HCT116 (cell line): ENCODE measurements at regions not wholly inside any gene's neighbourhood (a gene's known extent, or its start where the extent isn't known, plus 50 kb on each side); places are given as distances from the start of the nearest gene placed in this dataset.

ENCODE experiments used
- ATAC-seq: fragments of 200-7000 bp; cut with Tn5 transposase; 2 replicates; pipeline ENCODE4 v1.9.1; 2020; ENCODE audit warnings: mild to moderate bottlenecking, moderate library complexity
- BruUV-seq: library from RNA; stranded (reverse); fragments of 400-500 nt; replicated peaks from 2 replicates; lab custom pipeline; 2021; lab: Mats Ljungman, UMichigan
- CTCF ChIA-PET: fragments of 300-600 bp; sonication (Branson Sonifier 250); formaldehyde crosslinking; loops from one replicate; lab custom pipeline; 2021; ENCODE audit warnings: antibody characterized with exemption; lab: Charles Lee
- POLR2A ChIA-PET: fragments of 300-600, 350-600 bp; sonication (Branson Sonifier 250); formaldehyde crosslinking; loops from one replicate; lab custom pipeline; 2021; ENCODE audit warnings: antibody characterized with exemption; lab: Charles Lee
- RAD21 ChIA-PET, 2 experiments: fragments of 300-600 bp; sonication (Branson Sonifier 250); formaldehyde crosslinking; loops; one replicate each; lab custom pipeline; 2023; ENCODE audit warnings: low total read pairs in 2 of 2; ENCODE audit not compliant: uncharacterized antibody in 2 of 2, unreplicated experiment in 2 of 2, low non-redundant PET in 1 of 2; lab: Charles Lee
- DNase-seq: peaks from one replicate; pipeline ENCODE4 v3.0.0-alpha.2; 2010; ENCODE audit warnings: low read depth, low spot score
- H2AFZ ChIP-seq: fragments of 200-600 bp; shearing (Covaris generic), sonication (generic); 2 replicates; pipeline ENCODE4 v1.6.1; 2017; ENCODE audit warnings: low read depth, mixed run types, mixed read lengths, antibody characterized with exemption, low read length; ENCODE audit not compliant: poor library complexity, severe bottlenecking
- H3K27ac ChIP-seq: 2 replicates; pipeline ENCODE4 v1.5.1; 2012; ENCODE audit warnings: low read depth, low read length
- H3K27me3 ChIP-seq: fragments of 200-600 bp; sonication (generic); 2 replicates; pipeline ENCODE4 v1.6.1; 2016; ENCODE audit warnings: mixed run types, low read length, mixed read lengths; ENCODE audit not compliant: insufficient read depth
- H3K36me3 ChIP-seq, 2 experiments: fragments of 200-500 bp in 1 of 2; fragments of 200-600 bp in 1 of 2; sonication (Bioruptor generic) in 1 of 2; sonication (generic) in 1 of 2; 2 replicates each; pipeline versions ENCODE4 v1.5.1 to v1.6.1; 2014 to 2016; ENCODE audit warnings: low read length in 2 of 2, inconsistent platforms in 1 of 2, mixed read lengths in 1 of 2, mixed run types in 1 of 2; ENCODE audit not compliant: insufficient read depth in 2 of 2, control insufficient read depth in 1 of 2
- H3K4me1 ChIP-seq, 2 experiments: fragments of 200-600 bp in 1 of 2; sonication (generic) in 1 of 2; 2 replicates each; pipeline versions ENCODE4 v1.5.1 to v1.6.1; 2012 to 2017; ENCODE audit warnings: low read length in 2 of 2, inconsistent platforms in 1 of 2, mild to moderate bottlenecking in 1 of 2, mixed read lengths in 1 of 2, mixed run types in 1 of 2, moderate library complexity in 1 of 2; ENCODE audit not compliant: insufficient read depth in 2 of 2, control insufficient read depth in 1 of 2
- H3K4me2 ChIP-seq: fragments of 200-600 bp; sonication (generic); 2 replicates; pipeline ENCODE4 v1.6.1; 2017; ENCODE audit warnings: mixed run types, low read length, mixed read lengths
- H3K4me3 ChIP-seq, 2 experiments: fragments of 200-600 bp in 1 of 2; sonication (generic) in 1 of 2; replicated peaks in 1 of 2; 2 replicates each; pipeline ENCODE4 v1.5.1; 2011 to 2016; ENCODE audit warnings: low read length in 2 of 2, control low read depth in 1 of 2, low read depth in 1 of 2, mild to moderate bottlenecking in 1 of 2, mixed read lengths in 1 of 2, mixed run types in 1 of 2
- H3K79me2 ChIP-seq: fragments of 200-600 bp; sonication (generic); 2 replicates; pipeline ENCODE4 v1.6.1; 2017; ENCODE audit warnings: mild to moderate bottlenecking, mixed run types, low read length, moderate library complexity, mixed read lengths; ENCODE audit not compliant: insufficient read depth
- H3K9ac ChIP-seq: fragments of 200-600 bp; sonication (generic); 2 replicates; pipeline ENCODE4 v1.6.1; 2016; ENCODE audit warnings: low read length, mixed read lengths
- H3K9me2 ChIP-seq: fragments of 200-600 bp; sonication (generic), shearing (Covaris generic); 2 replicates; pipeline ENCODE4 v1.6.1; 2017; ENCODE audit warnings: mixed run types, mild to moderate bottlenecking, moderate library complexity; ENCODE audit not compliant: insufficient read depth
- H3K9me3 ChIP-seq, 2 experiments: fragments of 200-500 bp in 1 of 2; fragments of 200-600 bp in 1 of 2; sonication (Bioruptor generic) in 1 of 2; sonication (generic) in 1 of 2; 2 replicates each; pipeline ENCODE4 v1.6.1; 2014 to 2017; ENCODE audit warnings: low read length in 2 of 2, mixed read lengths in 2 of 2, inconsistent platforms in 1 of 2, low read depth in 1 of 2, mild to moderate bottlenecking in 1 of 2, mixed run types in 1 of 2, moderate library complexity in 1 of 2; ENCODE audit not compliant: control insufficient read depth in 1 of 2, insufficient read depth in 1 of 2
- H4K20me1 ChIP-seq: fragments of 200-600 bp; sonication (generic), shearing (Covaris generic); 2 replicates; pipeline ENCODE4 v1.6.1; 2017; ENCODE audit warnings: mixed run types, mild to moderate bottlenecking, moderate library complexity; ENCODE audit not compliant: insufficient read depth
- ATF3 ChIP-seq: IDR thresholded peaks from 2 replicates; pipeline ENCODE4 v1.6.1; 2012
- CEBPB ChIP-seq: IDR thresholded peaks from 2 replicates; pipeline ENCODE4 v1.6.1; 2012; ENCODE audit warnings: low read depth
- EGR1 ChIP-seq: IDR thresholded peaks from 2 replicates; pipeline ENCODE4 v1.6.1; 2012; ENCODE audit warnings: low read depth
- ELF1 ChIP-seq: IDR thresholded peaks from 2 replicates; pipeline ENCODE4 v1.6.1; 2012; ENCODE audit warnings: low read depth, borderline replicate concordance
- FOSL1 ChIP-seq: IDR thresholded peaks from 2 replicates; pipeline ENCODE4 v1.6.1; 2012; ENCODE audit warnings: low read depth
- POLR2AphosphoS5 ChIP-seq: IDR thresholded peaks from 2 replicates; pipeline ENCODE4 v1.6.1; 2011; ENCODE audit warnings: mild to moderate bottlenecking, low read depth, low read length, moderate library complexity
- RAD21 ChIP-seq: IDR thresholded peaks from 2 replicates; pipeline ENCODE4 v1.6.1; 2012; ENCODE audit warnings: low read depth, mild to moderate bottlenecking
- SP1 ChIP-seq: IDR thresholded peaks from 2 replicates; pipeline ENCODE4 v1.6.1; 2012; ENCODE audit warnings: low read depth
- ZFX ChIP-seq: fragments of 450-650 bp; IDR thresholded peaks from 2 replicates; pipeline ENCODE4 v1.6.1; 2017
- ZNF274 ChIP-seq: fragments of 200-500 bp; sonication (Bioruptor generic); IDR thresholded peaks from 2 replicates; pipeline ENCODE4 v1.6.1; 2014; ENCODE audit warnings: mild to moderate bottlenecking, low read depth, low read length, inconsistent platforms
- intact Hi-C: fragments of 100-400 bp; cut with micrococcal nuclease; formaldehyde crosslinking; loops from 2 replicates; pipeline ENCODE4 v1.10.0; 2022
- TF ChIP-seq, protein P1 (sequence below): IDR thresholded peaks from 2 replicates; pipeline ENCODE4 v1.6.1; 2011; ENCODE audit warnings: mild to moderate bottlenecking, low read length, moderate library complexity; ENCODE audit not compliant: insufficient replicate concordance; ENCODE audit errors: extremely low read depth
- TF ChIP-seq, protein P2 (sequence below), 3 experiments: fragments of 200-600 bp in 1 of 3; sonication (generic) in 1 of 3; IDR thresholded peaks in 2 of 3; conservative IDR thresholded peaks in 1 of 3; 2 replicates each; pipeline ENCODE4 v1.5.1; 2012 to 2017; ENCODE audit warnings: low read depth in 2 of 3, low read length in 2 of 3, antibody characterized with exemption in 1 of 3, borderline replicate concordance in 1 of 3, control low read depth in 1 of 3, mild to moderate bottlenecking in 1 of 3, mixed read lengths in 1 of 3, mixed run types in 1 of 3, moderate library complexity in 1 of 3; ENCODE audit not compliant: insufficient read depth in 1 of 3

GRCh38 chr14:87158283-87158682, 834.7 kb downstream of the GALC start:
- no peaks in the 10 kb centered on the region for H3K79me2 ChIP-seq
- H3K36me3 ChIP-seq = no peaks in the 10 kb centered on the region
- no peak overlapping the region for H3K9ac ChIP-seq
- no peak for TF ChIP-seq EGR1
- TF ChIP-seq POLR2AphosphoS5 = no peak
- no peak for TF ChIP-seq ZFX
- no peak for TF ChIP-seq RAD21
- TF ChIP-seq SP1 = no peak
- TF ChIP-seq ZNF274 = no peak
- H3K27ac ChIP-seq = no peak overlapping the region
- H4K20me1 ChIP-seq = no peaks in the 10 kb centered on the region
- no peak overlapping the region for H3K4me3 ChIP-seq
- ChIA-PET POLR2A (no interaction called here), RAD21 (no interaction called here), CTCF (no interaction called here)
- H2AFZ ChIP-seq = no peak overlapping the region
- no peak for DNase-seq
- intact Hi-C loops = no loop called here
- no peaks in the 10 kb centered on the region for H3K9me2 ChIP-seq
- H3K9me3 ChIP-seq = peaks cover 0 to 29% of the 10 kb centered on the region in 2 experiments; a peak in 2 of 4 replicates
- no peak overlapping the region for H3K4me2 ChIP-seq
- H3K27me3 ChIP-seq = no peaks in the 10 kb centered on the region
- BruUV-seq = no TSS peak
- ATAC-seq = no peak
- H3K4me1 ChIP-seq = no peaks in the 10 kb centered on the region

GRCh38 chr14:87156878-87157277, 836.1 kb downstream of the GALC start:
- Histone ChIP-seq H4K20me1 (no peaks in the 10 kb centered on the region), H2AFZ (no peak overlapping the region), H3K4me3 (no peak overlapping the region), H3K4me1 (no peaks in the 10 kb centered on the region), H3K9me2 (no peaks in the 10 kb centered on the region), H3K9me3 (peaks cover 0 to 25% of the 10 kb centered on the region in 2 experiments; a peak in 2 of 4 replicates), H3K27ac (no peak overlapping the region), H3K4me2 (no peak overlapping the region), H3K9ac (no peak overlapping the region), H3K79me2 (no peaks in the 10 kb centered on the region), H3K27me3 (no peaks in the 10 kb centered on the region), H3K36me3 (no peaks in the 10 kb centered on the region)
- intact Hi-C loops = no loop called here
- BruUV-seq = no TSS peak
- no peak for ATAC-seq
- no peak for TF ChIP-seq EGR1
- TF ChIP-seq, protein P1, sequence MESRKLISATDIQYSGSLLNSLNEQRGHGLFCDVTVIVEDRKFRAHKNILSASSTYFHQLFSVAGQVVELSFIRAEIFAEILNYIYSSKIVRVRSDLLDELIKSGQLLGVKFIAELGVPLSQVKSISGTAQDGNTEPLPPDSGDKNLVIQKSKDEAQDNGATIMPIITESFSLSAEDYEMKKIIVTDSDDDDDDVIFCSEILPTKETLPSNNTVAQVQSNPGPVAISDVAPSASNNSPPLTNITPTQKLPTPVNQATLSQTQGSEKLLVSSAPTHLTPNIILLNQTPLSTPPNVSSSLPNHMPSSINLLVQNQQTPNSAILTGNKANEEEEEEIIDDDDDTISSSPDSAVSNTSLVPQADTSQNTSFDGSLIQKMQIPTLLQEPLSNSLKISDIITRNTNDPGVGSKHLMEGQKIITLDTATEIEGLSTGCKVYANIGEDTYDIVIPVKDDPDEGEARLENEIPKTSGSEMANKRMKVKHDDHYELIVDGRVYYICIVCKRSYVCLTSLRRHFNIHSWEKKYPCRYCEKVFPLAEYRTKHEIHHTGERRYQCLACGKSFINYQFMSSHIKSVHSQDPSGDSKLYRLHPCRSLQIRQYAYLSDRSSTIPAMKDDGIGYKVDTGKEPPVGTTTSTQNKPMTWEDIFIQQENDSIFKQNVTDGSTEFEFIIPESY = no peak
- no peak for TF ChIP-seq FOSL1
- no peak for TF ChIP-seq ELF1
- TF ChIP-seq RAD21 = no peak
- no peak for TF ChIP-seq CEBPB
- TF ChIP-seq, protein P2, sequence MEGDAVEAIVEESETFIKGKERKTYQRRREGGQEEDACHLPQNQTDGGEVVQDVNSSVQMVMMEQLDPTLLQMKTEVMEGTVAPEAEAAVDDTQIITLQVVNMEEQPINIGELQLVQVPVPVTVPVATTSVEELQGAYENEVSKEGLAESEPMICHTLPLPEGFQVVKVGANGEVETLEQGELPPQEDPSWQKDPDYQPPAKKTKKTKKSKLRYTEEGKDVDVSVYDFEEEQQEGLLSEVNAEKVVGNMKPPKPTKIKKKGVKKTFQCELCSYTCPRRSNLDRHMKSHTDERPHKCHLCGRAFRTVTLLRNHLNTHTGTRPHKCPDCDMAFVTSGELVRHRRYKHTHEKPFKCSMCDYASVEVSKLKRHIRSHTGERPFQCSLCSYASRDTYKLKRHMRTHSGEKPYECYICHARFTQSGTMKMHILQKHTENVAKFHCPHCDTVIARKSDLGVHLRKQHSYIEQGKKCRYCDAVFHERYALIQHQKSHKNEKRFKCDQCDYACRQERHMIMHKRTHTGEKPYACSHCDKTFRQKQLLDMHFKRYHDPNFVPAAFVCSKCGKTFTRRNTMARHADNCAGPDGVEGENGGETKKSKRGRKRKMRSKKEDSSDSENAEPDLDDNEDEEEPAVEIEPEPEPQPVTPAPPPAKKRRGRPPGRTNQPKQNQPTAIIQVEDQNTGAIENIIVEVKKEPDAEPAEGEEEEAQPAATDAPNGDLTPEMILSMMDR (IDR thresholded peaks at IDR 0.05 in 2 of 3, conservative IDR thresholded peaks at IDR 0.05 in 1 of 3; ENCODE audit: borderline replicate concordance in 1 of 3, insufficient read depth in 1 of 3, low read depth in 2 of 3, low read length in 2 of 3) = no peak
- no peak for TF ChIP-seq ATF3
- POLR2A ChIA-PET = no interaction called here
- CTCF ChIA-PET = no interaction called here
- RAD21 ChIA-PET = no interaction called here
- no peak for DNase-seq
